HG03175 (cell line): ENCODE measurements at regions not wholly inside any gene's neighbourhood (a gene's known extent, or its start where the extent isn't known, plus 50 kb on each side); places are given as distances from the start of the nearest gene placed in this dataset.

Experiments
- ATAC-seq: cut with Tn5 transposase; IDR thresholded peaks from one replicate; pipeline ENCODE4 v1.9.1; 2021; ENCODE audit warnings: mild to moderate bottlenecking, moderate library complexity; ENCODE audit not compliant: unreplicated experiment

GRCh38 chr10:21269289-21269688 is 256.2 kb downstream of the SKIDA1 start:
- no peak for ATAC-seq

DNA sequence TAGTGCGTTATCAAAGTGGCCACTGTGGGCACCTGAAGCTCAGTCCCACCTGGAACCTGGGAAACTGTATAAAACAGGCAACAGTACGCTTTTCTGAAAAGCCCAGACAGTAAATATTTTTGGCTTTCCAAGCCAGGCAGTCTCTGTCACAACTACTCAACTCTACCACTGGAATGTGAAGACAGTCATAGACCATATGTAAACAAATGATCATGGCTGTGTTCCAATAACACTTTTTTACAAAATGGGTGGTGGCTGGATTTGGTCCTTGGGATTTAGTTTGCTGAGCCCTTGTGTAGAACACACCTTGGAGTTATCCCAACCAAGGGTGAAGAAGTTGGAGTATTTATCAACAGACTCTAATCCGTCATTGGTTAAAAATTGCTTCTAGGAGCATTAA is 259.9 kb downstream of the SKIDA1 start:
- no peak for ATAC-seq

DNA sequence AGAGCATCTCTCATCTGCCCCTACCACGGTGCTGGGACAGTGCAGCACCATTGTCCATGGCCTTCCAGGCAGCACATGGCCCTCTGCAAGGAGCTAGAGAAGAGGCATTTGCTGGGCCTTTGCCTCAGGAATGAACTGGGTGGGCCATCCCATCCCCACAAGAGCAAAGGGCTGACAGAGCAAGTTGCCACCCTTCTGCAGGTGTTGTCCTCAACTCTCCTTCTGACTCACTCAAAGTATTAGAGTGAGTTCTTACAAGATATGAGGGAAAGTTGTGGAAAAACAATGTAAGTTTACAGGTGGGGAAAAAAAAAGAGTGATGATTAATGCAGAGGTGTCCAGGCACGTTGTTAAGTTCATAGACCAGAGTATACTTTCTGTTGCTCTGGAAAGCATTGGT is 261.2 kb downstream of the SKIDA1 start:
- ATAC-seq = no peak

- ATAC-seq = no peak
Observed at GRCh38 chr10:21263839-21264238, 261.6 kb downstream of the SKIDA1 start.

DNA sequence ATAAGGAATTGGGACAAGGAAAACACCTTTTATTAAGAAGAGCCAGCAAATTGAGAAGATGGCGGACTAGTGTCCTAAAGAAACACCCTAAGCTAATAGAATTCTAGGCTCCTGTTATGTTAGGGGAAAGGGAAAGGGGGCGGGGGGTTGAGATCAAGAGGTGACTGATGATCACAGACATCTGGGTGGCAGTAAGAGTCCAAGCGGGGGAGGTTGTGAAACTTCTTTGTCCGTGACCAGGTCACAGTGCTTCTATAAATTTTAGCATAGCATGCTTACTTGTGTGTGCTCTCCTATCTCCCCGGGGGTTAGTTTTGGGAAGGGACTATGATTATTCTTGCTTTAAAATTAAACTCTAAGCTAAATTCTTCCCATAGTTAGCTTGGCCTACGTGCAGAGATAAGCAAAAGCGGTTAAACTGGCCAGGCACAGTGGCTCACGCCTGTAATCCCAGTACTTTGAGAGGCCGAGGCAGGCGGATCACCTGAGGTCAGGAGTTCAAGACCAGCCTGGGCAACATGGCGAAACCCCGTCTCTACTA is 262.1 kb downstream of the SKIDA1 start:
- ATAC-seq = no peak

- no peak for ATAC-seq
Observed at GRCh38 chr10:21261842-21262294, 263.6 kb downstream of the SKIDA1 start.

DNA sequence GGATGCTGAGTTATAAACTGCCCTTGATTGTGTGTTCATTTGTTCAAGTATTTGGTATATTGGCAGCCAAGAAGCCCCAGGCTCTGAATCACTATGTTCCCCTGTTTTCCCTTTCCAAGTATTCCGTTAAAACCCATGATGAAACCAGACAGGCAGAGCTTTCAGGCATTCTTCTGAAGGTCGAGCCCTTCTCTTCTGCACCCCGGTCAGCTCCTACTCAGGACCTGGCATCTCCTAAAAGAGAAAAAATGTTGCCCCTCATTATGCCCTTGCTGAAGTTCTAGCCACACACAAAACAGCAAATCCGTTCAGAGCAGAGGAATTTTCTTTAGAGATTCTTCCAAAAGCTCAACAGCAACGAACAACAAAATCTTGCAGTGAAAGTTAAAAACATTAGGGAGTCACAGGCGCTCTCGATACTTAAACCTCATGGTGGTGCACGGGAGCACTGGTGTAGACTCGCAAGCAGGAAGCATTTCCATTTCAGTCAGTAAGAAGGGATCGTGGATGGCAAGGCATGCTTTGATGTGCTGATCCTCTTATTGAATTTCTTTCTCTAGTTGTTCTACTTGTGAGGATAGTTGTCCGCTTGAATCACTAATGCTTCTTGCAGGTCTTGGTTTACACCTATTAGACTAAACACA is 264.9 kb downstream of the SKIDA1 start:
- no peak for ATAC-seq

DNA sequence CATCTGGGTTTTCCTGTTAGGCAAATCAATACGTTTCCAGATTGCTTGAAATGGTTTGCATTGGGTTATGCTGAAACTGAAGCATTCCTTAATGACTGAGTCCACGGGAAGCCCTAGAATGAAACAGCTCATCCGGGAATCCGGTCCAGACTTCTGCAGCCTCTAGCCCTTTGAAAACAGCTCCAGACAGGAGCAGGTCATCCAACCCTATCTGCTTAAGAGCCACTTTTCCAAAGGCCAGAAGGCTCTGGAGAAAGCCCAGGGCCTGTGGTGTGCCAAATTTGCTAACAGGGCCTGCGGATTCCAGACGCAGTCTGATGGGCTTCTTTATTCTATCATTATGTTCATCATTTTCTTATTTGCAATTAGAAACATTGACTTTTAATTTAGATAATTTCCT is 265.4 kb downstream of the SKIDA1 start:
- ATAC-seq = no peak

DNA sequence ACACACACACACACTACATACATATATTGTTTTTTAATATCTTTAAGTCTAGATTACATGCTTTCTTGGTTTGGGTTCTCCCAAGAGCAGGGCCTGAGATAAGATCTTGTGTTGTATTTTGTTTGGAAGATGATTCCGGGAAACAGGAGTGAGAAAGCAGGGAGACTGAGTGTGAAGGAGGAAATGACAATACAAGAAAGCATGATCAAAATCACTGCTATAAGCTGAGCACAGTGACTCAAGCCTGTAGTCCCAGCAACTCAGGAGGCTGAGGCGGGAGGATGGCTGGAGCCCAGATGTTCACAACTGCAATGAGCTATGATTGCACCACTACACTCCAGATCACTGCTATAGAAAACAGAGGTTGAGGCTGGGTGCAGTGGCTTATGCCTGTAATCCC is 267.6 kb downstream of the SKIDA1 start:
- no peak for ATAC-seq

DNA sequence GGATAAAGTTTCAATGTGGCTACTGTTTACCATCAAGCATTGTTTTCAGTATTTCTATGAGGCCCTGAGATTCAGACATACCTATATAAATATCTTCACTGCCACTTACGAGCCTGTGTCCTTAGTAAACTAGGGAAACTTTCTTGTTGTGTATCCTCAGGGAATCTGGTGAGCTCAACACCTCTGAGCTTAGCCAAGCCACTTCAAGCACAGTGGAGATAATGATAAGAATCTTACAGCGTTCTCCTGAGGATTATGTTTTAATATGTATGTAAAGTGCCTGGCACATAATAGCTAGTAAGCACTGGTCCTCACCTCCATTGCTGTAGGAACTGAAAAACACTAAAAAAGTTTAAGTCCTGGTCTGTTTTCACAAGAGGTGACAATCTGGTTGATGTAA is 268.3 kb downstream of the SKIDA1 start:
- no peak for ATAC-seq

DNA sequence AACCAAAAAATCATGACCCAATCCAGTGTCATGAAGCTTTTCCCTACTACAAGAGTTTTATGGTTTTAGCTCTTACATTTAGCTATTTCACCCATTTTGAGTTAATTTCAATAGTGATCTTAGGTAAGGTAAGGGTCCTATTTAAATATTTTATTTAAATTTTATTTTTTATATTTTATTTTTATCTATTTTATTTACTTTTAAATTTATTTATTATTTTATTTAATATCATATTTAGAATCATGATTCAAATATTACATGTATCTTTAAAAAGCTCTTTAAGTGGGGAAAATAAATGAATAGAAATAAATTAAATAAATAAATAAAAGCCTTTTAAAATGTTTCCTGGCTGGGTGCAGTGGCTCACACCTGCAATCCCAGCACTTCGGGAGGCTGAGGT is 276.0 kb downstream of the SKIDA1 start:
- no peak for ATAC-seq

DNA sequence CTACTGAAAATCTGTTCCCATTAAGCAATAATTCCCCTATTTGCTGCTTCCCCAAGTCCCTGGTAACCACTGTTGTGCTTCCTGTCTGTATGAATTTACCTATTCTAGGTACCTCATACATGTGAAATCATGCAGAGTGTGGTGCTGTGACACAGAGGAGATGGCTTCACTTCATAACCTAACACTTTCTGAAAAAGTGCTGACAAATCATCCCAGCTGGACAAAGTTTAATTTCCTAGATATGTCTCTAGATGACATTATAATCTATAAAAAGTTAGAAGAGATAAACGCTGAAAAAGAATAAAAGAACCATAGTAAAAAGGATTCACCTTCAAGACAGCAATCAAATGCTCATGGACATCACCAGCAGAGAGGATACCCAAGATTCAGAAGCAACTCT is 277.9 kb downstream of the SKIDA1 start:
- ATAC-seq = no peak

DNA sequence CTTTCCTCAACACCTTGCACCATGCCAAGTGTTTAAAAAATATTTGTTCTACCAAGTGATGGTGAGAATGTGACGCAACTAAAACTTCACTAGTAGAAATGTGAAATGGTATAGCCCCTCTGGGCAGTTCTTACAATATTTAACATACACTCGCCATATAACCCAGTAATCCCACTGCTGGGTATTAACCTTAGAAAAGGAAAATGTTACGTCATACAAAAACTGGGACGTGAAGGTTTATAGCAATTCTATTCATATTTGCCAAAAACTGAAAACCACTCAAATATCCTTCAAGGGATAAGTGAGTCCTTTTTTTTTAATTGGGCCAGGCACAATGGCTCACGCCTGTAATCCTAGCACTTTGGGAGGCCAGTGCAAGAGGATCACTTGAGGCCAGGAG is 279.3 kb downstream of the SKIDA1 start:
- ATAC-seq = no peak

DNA sequence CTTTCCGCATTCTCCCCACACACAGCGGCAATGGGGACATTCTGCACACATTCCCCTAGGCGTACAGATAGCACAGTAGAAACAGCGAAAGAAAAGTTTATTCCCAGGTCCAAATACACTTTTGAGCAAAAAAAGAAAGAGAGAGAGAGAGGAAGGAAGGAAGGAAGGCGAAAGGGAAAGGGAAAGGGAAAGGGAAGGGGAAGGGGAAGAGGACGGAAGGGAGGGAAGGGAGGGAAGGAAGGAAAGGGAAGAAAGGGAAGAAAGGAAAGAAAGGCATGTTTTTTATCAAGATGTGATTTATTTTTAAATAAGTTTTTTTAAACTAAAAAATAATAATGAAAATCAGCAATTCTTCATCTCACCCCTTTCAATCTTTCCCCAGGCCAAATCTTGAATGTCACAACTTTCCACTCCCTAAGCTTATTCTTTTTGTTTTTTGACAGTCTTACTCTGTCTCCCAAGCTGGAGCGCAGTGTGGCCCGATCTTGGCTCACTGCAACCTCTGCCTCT is 281.7 kb downstream of the SKIDA1 start:
- ATAC-seq = no peak

- ATAC-seq = no peak
Observed at GRCh38 chr10:21242915-21243314, 282.6 kb downstream of the SKIDA1 start.

- ATAC-seq = no peak
Observed at GRCh38 chr10:21238717-21239116, 286.8 kb downstream of the SKIDA1 start.

GRCh38 chr10:21238044-21238443 is 287.4 kb downstream of the SKIDA1 start:
- ATAC-seq = no peak

GRCh38 chr10:21234761-21235160 is 290.7 kb downstream of the SKIDA1 start:
- ATAC-seq = no peak

- no peak for ATAC-seq
Observed at GRCh38 chr10:21230219-21230618, 295.3 kb downstream of the SKIDA1 start.

DNA sequence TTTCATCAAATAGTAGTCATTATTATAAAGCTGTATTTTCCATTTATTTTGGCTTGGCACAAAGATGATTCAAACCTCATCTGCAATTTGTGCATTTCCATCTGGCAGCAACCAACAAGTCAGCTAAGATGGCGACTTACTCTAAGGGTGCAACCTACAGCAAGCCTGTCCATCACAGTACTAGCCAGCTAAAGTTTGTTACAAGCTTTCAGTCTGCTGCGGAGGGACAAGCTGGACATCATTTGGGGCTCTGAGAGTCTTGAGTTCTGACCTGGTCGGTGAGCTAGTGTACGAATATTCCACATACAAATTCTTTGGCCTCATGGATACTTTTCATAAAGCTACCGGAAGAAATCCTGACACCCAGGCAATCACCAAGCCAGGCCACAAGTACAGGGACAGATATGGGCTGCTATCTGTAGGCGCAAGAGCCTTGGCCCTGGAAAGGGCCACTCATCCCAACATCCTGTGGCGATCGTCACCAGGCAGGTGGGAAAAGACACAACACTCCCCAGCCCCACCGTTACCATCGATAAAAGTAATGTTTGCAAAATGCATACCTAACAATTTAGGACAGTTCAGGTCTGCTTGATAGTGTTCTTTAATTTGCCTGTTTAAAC is 307.6 kb downstream of the SKIDA1 start:
- ATAC-seq = no peak

DNA sequence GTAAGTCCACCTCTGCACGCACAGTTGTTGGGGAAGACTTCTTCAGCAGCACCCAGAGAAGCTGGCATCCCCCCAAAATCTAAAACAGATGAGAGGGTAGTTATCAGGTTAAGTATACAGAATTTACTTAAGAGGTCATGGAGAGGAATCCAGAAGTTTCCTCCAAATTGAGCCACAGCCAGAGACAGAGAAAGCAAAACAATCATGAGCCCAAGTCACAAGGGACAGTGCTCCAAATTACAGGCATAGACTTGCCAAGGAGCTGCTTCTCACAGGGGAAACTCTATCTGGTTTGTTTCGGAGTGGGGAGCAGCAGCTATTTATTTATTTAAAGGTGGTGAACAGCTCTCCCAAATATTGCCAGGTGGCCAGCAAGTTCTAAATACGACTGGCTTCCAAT is 308.4 kb downstream of the SKIDA1 start:
- ATAC-seq = no peak

- no peak for ATAC-seq
Observed at GRCh38 chr10:21214329-21214728, 311.2 kb downstream of the SKIDA1 start.
